CD14-positive monocyte (primary cell): ENCODE measurements at regions not wholly inside any gene's neighbourhood (a gene's known extent, or its start where the extent isn't known, plus 50 kb on each side); places are given as distances from the start of the nearest gene placed in this dataset.

ENCODE experiments used
- DNase-seq, 3 donors: peaks; one replicate each; pipeline ENCODE4 v3.0.0-alpha.2; 2011 to 2022
- H2AFZ ChIP-seq: 2 replicates; pipeline ENCODE4 v1.6.0; 2012; ENCODE audit warnings: mild to moderate bottlenecking, low read depth, low read length, inconsistent platforms; ENCODE audit not compliant: insufficient read depth, poor library complexity, severe bottlenecking
- H3K27ac ChIP-seq, 2 donors: 1 replicate in 1 of 2; 2 replicates in 1 of 2; pipeline ENCODE4 v1.5.1; 2012 to 2013; ENCODE audit warnings: low read length in 2 of 2, control low read depth in 1 of 2, inconsistent platforms in 1 of 2, low read depth in 1 of 2, mild to moderate bottlenecking in 1 of 2
- H3K27me3 ChIP-seq, 2 donors: one replicate each; pipeline versions ENCODE4 v1.6.0 to v1.6.1; 2011 to 2013; ENCODE audit warnings: low read length in 2 of 2; ENCODE audit not compliant: control insufficient read depth in 2 of 2, insufficient read depth in 2 of 2
- H3K36me3 ChIP-seq, 2 donors: replicated peaks in 1 of 2; 1 replicate in 1 of 2; 2 replicates in 1 of 2; pipeline versions ENCODE4 v1.5.1 to v1.6.1; 2012 to 2013; ENCODE audit warnings: low read length in 2 of 2, control low read depth in 1 of 2, inconsistent platforms in 1 of 2, mild to moderate bottlenecking in 1 of 2; ENCODE audit not compliant: insufficient read depth in 2 of 2, control insufficient read depth in 1 of 2
- H3K4me1 ChIP-seq, 2 donors: 1 replicate in 1 of 2; 2 replicates in 1 of 2; pipeline versions ENCODE4 v1.5.1 to v1.6.1; 2012 to 2013; ENCODE audit warnings: low read length in 2 of 2, control low read depth in 1 of 2, inconsistent platforms in 1 of 2, mild to moderate bottlenecking in 1 of 2, moderate library complexity in 1 of 2; ENCODE audit not compliant: insufficient read depth in 2 of 2, control insufficient read depth in 1 of 2
- H3K4me2 ChIP-seq: replicated peaks from 2 replicates; pipeline ENCODE3; 2012; ENCODE audit warnings: low read length, moderate library complexity, mild to moderate bottlenecking; ENCODE audit not compliant: poor library complexity, severe bottlenecking; ENCODE audit errors: extremely low read depth
- H3K4me3 ChIP-seq, 3 experiments: fragments of 200-600 bp in 1 of 3; sonication (generic) in 1 of 3; replicated peaks in 1 of 3; 1 replicate in 2 of 3; 2 replicates in 1 of 3; pipeline ENCODE4 v1.5.1; 2011 to 2013; ENCODE audit warnings: low read length in 3 of 3, mild to moderate bottlenecking in 3 of 3, control low read depth in 2 of 3, low read depth in 2 of 3, inconsistent platforms in 1 of 3, moderate library complexity in 1 of 3
- H3K79me2 ChIP-seq: 2 replicates; pipeline ENCODE4 v1.6.0; 2012; ENCODE audit warnings: mild to moderate bottlenecking, control low read depth, inconsistent platforms, low read length, moderate library complexity; ENCODE audit not compliant: insufficient read depth
- H3K9ac ChIP-seq: 2 replicates; pipeline ENCODE4 v1.6.0; 2017; ENCODE audit warnings: low read length, mild to moderate bottlenecking; ENCODE audit not compliant: insufficient read depth, poor library complexity, severe bottlenecking
- H3K9me3 ChIP-seq, 2 donors: replicated peaks in 1 of 2; 1 replicate in 1 of 2; 2 replicates in 1 of 2; pipeline versions ENCODE4 v1.5.1 to v1.6.1; 2012 to 2013; ENCODE audit warnings: low read length in 2 of 2, control low read depth in 1 of 2; ENCODE audit not compliant: control insufficient read depth in 1 of 2, insufficient read depth in 1 of 2
- H4K20me1 ChIP-seq: 2 replicates; pipeline ENCODE4 v1.6.0; 2012; ENCODE audit warnings: mild to moderate bottlenecking, low read length, control low read depth, moderate library complexity; ENCODE audit not compliant: insufficient read depth
- H3K27ac Mint-ChIP-seq, 7 donors: one replicate each; pipeline ENCODE4 v1.8.0; 2020; ENCODE audit warnings: mild to moderate bottlenecking in 7 of 7, mixed read lengths in 7 of 7, moderate library complexity in 6 of 7, inconsistent platforms in 2 of 7
- H3K27me3 Mint-ChIP-seq, 3 donors: one replicate each; pipeline ENCODE4 v1.8.0; 2021 to 2022; ENCODE audit warnings: low read depth in 3 of 3, mild to moderate bottlenecking in 3 of 3, mixed read lengths in 3 of 3, moderate library complexity in 3 of 3, inconsistent platforms in 1 of 3
- H3K36me3 Mint-ChIP-seq, 2 donors: one replicate each; pipeline ENCODE4 v1.8.0; 2020; ENCODE audit warnings: mixed read lengths in 2 of 2, inconsistent platforms in 1 of 2, mild to moderate bottlenecking in 1 of 2
- H3K4me1 Mint-ChIP-seq: one replicate; pipeline ENCODE4 v1.8.0; 2020; ENCODE audit warnings: mild to moderate bottlenecking, mixed read lengths
- H3K4me3 Mint-ChIP-seq, 2 donors: one replicate each; pipeline ENCODE4 v1.8.0; 2020; ENCODE audit warnings: mild to moderate bottlenecking in 2 of 2, mixed read lengths in 2 of 2, moderate library complexity in 1 of 2
- H3K9me3 Mint-ChIP-seq, 7 donors: one replicate each; pipeline ENCODE4 v1.8.0; 2020 to 2022; ENCODE audit warnings: mixed read lengths in 7 of 7, mild to moderate bottlenecking in 6 of 7, moderate library complexity in 6 of 7, inconsistent platforms in 2 of 7
- CTCF ChIP-seq: fragments of 200-600 bp; IDR thresholded peaks from one replicate; pipeline ENCODE4 v1.8.0; 2022; ENCODE audit warnings: antibody characterized with exemption, mild to moderate bottlenecking
- WGBS: methylation state at CpG from one replicate; pipeline ENCODE4 v1.1.5; 2013; ENCODE audit warnings: missing lambda C conversion rate; ENCODE audit not compliant: insufficient coverage; 5-methylcytosine and 5-hydroxymethylcytosine counted together
- intact Hi-C, 2 donors: fragments of 100-400 bp; cut with micrococcal nuclease; formaldehyde crosslinking; loops; one replicate each; pipeline versions ENCODE4 v1.15.0 to v1.15.1; 2023

GRCh38 chr9:13001989-13002580, 227.3 kb downstream of the LURAP1L start:
- H3K9me3 Mint-ChIP-seq = peaks cover 0 to 8% (median 4%) of the 10 kb centered on the region in 7 donors

GRCh38 chr9:13002740-13003139, 227.9 kb downstream of the LURAP1L start:
- 100% methylated on average over 1 of the region's 2 CpGs for WGBS
- Mint-ChIP-seq H3K4me1 (no peaks in the 10 kb centered on the region), H3K27me3 (no peaks in the 10 kb centered on the region)

More at GRCh38 chr9:13001989-13002580, 227.3 kb downstream of the LURAP1L start:
- no CpG with 5 or more reads among the region's 4 CpGs for WGBS
- Histone ChIP-seq H3K27me3 (no peaks in the 10 kb centered on the region), H3K79me2 (no peaks in the 10 kb centered on the region), H3K4me2 (no peak overlapping the region), H3K4me3 (no peak overlapping the region), H2AFZ (no peak overlapping the region), H3K9ac (no peak overlapping the region), H3K36me3 (no peaks in the 10 kb centered on the region), H4K20me1 (no peaks in the 10 kb centered on the region), H3K27ac (no peak overlapping the region), H3K4me1 (no peaks in the 10 kb centered on the region), H3K9me3 (peaks cover 0 to 5% of the 10 kb centered on the region in 2 donors)
- H3K27me3 Mint-ChIP-seq = no peaks in the 10 kb centered on the region
- no peak overlapping the region for H3K4me3 Mint-ChIP-seq
- intact Hi-C loops = no loop called here
- no peak overlapping the region for H3K27ac Mint-ChIP-seq
- TF ChIP-seq CTCF = no peak
- DNase-seq = no peak
- no peaks in the 10 kb centered on the region for H3K36me3 Mint-ChIP-seq
- H3K4me1 Mint-ChIP-seq = no peaks in the 10 kb centered on the region

More at GRCh38 chr9:13002740-13003139, 227.9 kb downstream of the LURAP1L start:
- no peaks in the 10 kb centered on the region for H3K79me2 ChIP-seq
- Mint-ChIP-seq H3K27ac (no peak overlapping the region), H3K36me3 (no peaks in the 10 kb centered on the region), H3K4me3 (no peak overlapping the region), H3K9me3 (peaks cover 0 to 8% (median 4%) of the 10 kb centered on the region in 7 donors)
- H3K27me3 ChIP-seq = no peaks in the 10 kb centered on the region
- H3K9me3 ChIP-seq = peaks cover 0 to 5% of the 10 kb centered on the region in 2 donors
- H3K27ac ChIP-seq = no peak overlapping the region
- H3K4me3 ChIP-seq = no peak overlapping the region
- no peaks in the 10 kb centered on the region for H3K36me3 ChIP-seq
- no peak for TF ChIP-seq CTCF
- DNase-seq = no peak
- no peaks in the 10 kb centered on the region for H4K20me1 ChIP-seq
- H3K9ac ChIP-seq = no peak overlapping the region
- no peaks in the 10 kb centered on the region for H3K4me1 ChIP-seq
- intact Hi-C loops = no loop called here
- no peak overlapping the region for H2AFZ ChIP-seq
- H3K4me2 ChIP-seq = no peak overlapping the region
